H1 (cell line): ENCODE measurements at regions not wholly inside any gene's neighbourhood (a gene's known extent, or its start where the extent isn't known, plus 50 kb on each side); places are given as distances from the start of the nearest gene placed in this dataset.

Source experiments
- CTCF ChIA-PET: fragments of 300-600 bp; sonication (Branson Sonifier 250); formaldehyde crosslinking; loops from one replicate; lab custom pipeline; 2021; ENCODE audit not compliant: partially characterized antibody; lab: Charles Lee
- POLR2A ChIA-PET: fragments of 300-600 bp; sonication (Branson Sonifier 250); formaldehyde crosslinking; loops from one replicate; lab custom pipeline; 2021; ENCODE audit warnings: inconsistent platforms; ENCODE audit not compliant: partially characterized antibody; lab: Charles Lee
- DNase-seq, 2 experiments: peaks; one replicate each; pipeline versions ENCODE4 v3.0.0 to v3.0.0-alpha.2; 2010 to 2022; ENCODE audit warnings: low spot score in 2 of 2, low read depth in 1 of 2, mixed read lengths in 1 of 2
- FAIRE-seq: peaks from 2 replicates; lab custom pipeline; 2011; peaks lifted over from hg19 to GRCh38; lab: Jason Lieb, UNC
- H2AFZ ChIP-seq: 2 replicates; pipeline ENCODE4 v1.8.1; 2012; ENCODE audit warnings: low read length, inconsistent platforms
- H2AK5ac ChIP-seq: 2 replicates; pipeline ENCODE4 v1.6.1; 2013; ENCODE audit warnings: low read depth, low read length
- H2BK120ac ChIP-seq: replicated peaks from 2 replicates; pipeline ENCODE3; 2013; ENCODE audit warnings: low read depth, low read length, inconsistent platforms
- H2BK12ac ChIP-seq: 2 replicates; pipeline ENCODE4 v1.6.1; 2013; ENCODE audit warnings: low read depth, low read length
- H2BK15ac ChIP-seq: 2 replicates; pipeline ENCODE4 v1.6.1; 2013; ENCODE audit warnings: low read length
- H2BK20ac ChIP-seq: 2 replicates; pipeline ENCODE4 v1.6.1; 2013; ENCODE audit warnings: low read length
- H2BK5ac ChIP-seq: 2 replicates; pipeline ENCODE4 v1.6.1; 2013; ENCODE audit warnings: low read depth, low read length
- H3K14ac ChIP-seq: 2 replicates; pipeline ENCODE4 v1.6.1; 2013; ENCODE audit warnings: inconsistent platforms; ENCODE audit not compliant: insufficient read length
- H3K18ac ChIP-seq: 2 replicates; pipeline ENCODE4 v1.6.1; 2013; ENCODE audit warnings: low read length; ENCODE audit errors: extremely low read depth
- H3K23ac ChIP-seq: 2 replicates; pipeline ENCODE4 v1.6.1; 2013; ENCODE audit warnings: inconsistent platforms; ENCODE audit not compliant: insufficient read length
- H3K23me2 ChIP-seq: 2 replicates; pipeline ENCODE4 v1.6.1; 2013; ENCODE audit warnings: low read depth, low read length
- H3K27ac ChIP-seq: 2 replicates; pipeline ENCODE4 v1.6.1; 2011; ENCODE audit warnings: low read depth, low read length, inconsistent platforms
- H3K27me3 ChIP-seq, 4 experiments: replicated peaks in 1 of 4; 1 replicate in 1 of 4; 2 replicates in 3 of 4; pipeline versions ENCODE4 v1.6.1 to v1.8.1; 2011 to 2013; ENCODE audit warnings: low read length in 3 of 4, mild to moderate bottlenecking in 3 of 4, inconsistent platforms in 2 of 4, mixed read lengths in 2 of 4, moderate library complexity in 1 of 4; ENCODE audit not compliant: control insufficient read depth in 3 of 4, insufficient read depth in 3 of 4; ENCODE audit errors: extremely low read depth in 1 of 4
- H3K36me3 ChIP-seq, 4 experiments: 2 replicates each; pipeline versions ENCODE4 v1.6.1 to v1.8.1; 2011 to 2013; ENCODE audit warnings: mild to moderate bottlenecking in 4 of 4, low read length in 3 of 4, moderate library complexity in 2 of 4, control low read depth in 1 of 4, inconsistent platforms in 1 of 4; ENCODE audit not compliant: insufficient read depth in 4 of 4, control insufficient read depth in 2 of 4
- H3K4ac ChIP-seq: replicated peaks from 2 replicates; pipeline ENCODE3; 2013; ENCODE audit warnings: low read length, low read depth, mixed read lengths, inconsistent platforms; ENCODE audit not compliant: insufficient read length
- H3K4me1 ChIP-seq, 4 experiments: replicated peaks in 1 of 4; 1 replicate in 1 of 4; 2 replicates in 3 of 4; pipeline versions ENCODE4 v1.6.1 to v1.8.1; 2011 to 2013; ENCODE audit warnings: low read length in 3 of 4, inconsistent platforms in 2 of 4, mixed read lengths in 1 of 4; ENCODE audit not compliant: insufficient read depth in 4 of 4, control insufficient read depth in 3 of 4
- H3K4me2 ChIP-seq, 2 experiments: 2 replicates each; pipeline versions ENCODE4 v1.6.1 to v1.8.1; 2011 to 2013; ENCODE audit warnings: low read depth in 2 of 2, low read length in 2 of 2, control low read depth in 1 of 2, inconsistent platforms in 1 of 2, mild to moderate bottlenecking in 1 of 2; ENCODE audit not compliant: insufficient read depth in 1 of 2
- H3K4me3 ChIP-seq, 4 experiments: fragments of 200-600, 300-600 bp in 1 of 4; sonication (generic), shearing (Covaris generic), sonication (Bioruptor Twin) in 1 of 4; 2 replicates each; pipeline versions ENCODE4 v1.5.1 to v1.8.1; 2011 to 2016; ENCODE audit warnings: low read length in 4 of 4, low read depth in 3 of 4, control low read depth in 2 of 4, inconsistent platforms in 2 of 4, mild to moderate bottlenecking in 2 of 4, mixed read lengths in 1 of 4, moderate library complexity in 1 of 4; ENCODE audit not compliant: insufficient read depth in 2 of 4; ENCODE audit errors: extremely low read depth in 1 of 4
- H3K56ac ChIP-seq: replicated peaks from 2 replicates; pipeline ENCODE3; 2013; ENCODE audit warnings: low read depth, mild to moderate bottlenecking, mixed read lengths, low read length, inconsistent platforms; ENCODE audit not compliant: insufficient read length
- H3K79me1 ChIP-seq: 2 replicates; pipeline ENCODE4 v1.6.1; 2013; ENCODE audit warnings: low read depth, low read length, control low read depth
- H3K79me2 ChIP-seq, 2 experiments: 2 replicates each; pipeline versions ENCODE4 v1.6.1 to v1.8.1; 2012 to 2013; ENCODE audit warnings: low read length in 2 of 2, mild to moderate bottlenecking in 2 of 2, inconsistent platforms in 1 of 2; ENCODE audit not compliant: insufficient read depth in 2 of 2, control insufficient read depth in 1 of 2
- H3K9ac ChIP-seq, 4 experiments: replicated peaks in 1 of 4; 1 replicate in 1 of 4; 2 replicates in 3 of 4; pipeline versions ENCODE4 v1.6.1 to v1.8.1; 2011 to 2013; ENCODE audit warnings: low read depth in 3 of 4, low read length in 3 of 4, control low read depth in 2 of 4, mild to moderate bottlenecking in 2 of 4, moderate library complexity in 2 of 4, inconsistent platforms in 1 of 4; ENCODE audit errors: extremely low read depth in 1 of 4
- H3K9me3 ChIP-seq, 2 experiments: 2 replicates each; pipeline versions ENCODE4 v1.6.1 to v1.8.1; 2012 to 2013; ENCODE audit warnings: mild to moderate bottlenecking in 2 of 2, moderate library complexity in 2 of 2, control low read depth in 1 of 2, inconsistent platforms in 1 of 2, low read depth in 1 of 2, low read length in 1 of 2, mixed read lengths in 1 of 2; ENCODE audit not compliant: insufficient read depth in 2 of 2
- H4K20me1 ChIP-seq, 2 experiments: replicated peaks in 1 of 2; 2 replicates each; pipeline versions ENCODE3 to v1.8.1; 2011 to 2013; ENCODE audit warnings: inconsistent platforms in 2 of 2, low read length in 2 of 2, mild to moderate bottlenecking in 1 of 2; ENCODE audit not compliant: insufficient read depth in 2 of 2, control insufficient read depth in 1 of 2
- H4K5ac ChIP-seq: 2 replicates; pipeline ENCODE4 v1.6.1; 2013; ENCODE audit warnings: low read length, low read depth, mixed read lengths, inconsistent platforms; ENCODE audit not compliant: insufficient read length
- H4K8ac ChIP-seq: 2 replicates; pipeline ENCODE4 v1.8.0; 2013; ENCODE audit warnings: mild to moderate bottlenecking, moderate library complexity, low read length, inconsistent platforms; ENCODE audit not compliant: insufficient read depth; ENCODE audit errors: extremely low read depth
- H4K91ac ChIP-seq: replicated peaks from 2 replicates; pipeline ENCODE3; 2013; ENCODE audit warnings: low read length, mixed read lengths, inconsistent platforms; ENCODE audit not compliant: insufficient read length
- CREB1 ChIP-seq: IDR thresholded peaks from 2 replicates; pipeline ENCODE4 v1.6.1; 2012; ENCODE audit warnings: inconsistent platforms
- EGR1 ChIP-seq: IDR thresholded peaks from 2 replicates; pipeline ENCODE4 v1.6.1; 2011; ENCODE audit warnings: low read depth, low read length, borderline replicate concordance
- EP300 ChIP-seq, 2 experiments: IDR thresholded peaks; 1 replicate in 1 of 2; 2 replicates in 1 of 2; pipeline ENCODE4 v1.6.1; 2011 to 2012; ENCODE audit warnings: low read depth in 2 of 2, low read length in 2 of 2, mild to moderate bottlenecking in 2 of 2, borderline replicate concordance in 1 of 2, inconsistent platforms in 1 of 2, moderate library complexity in 1 of 2
- GABPA ChIP-seq: IDR thresholded peaks from 2 replicates; pipeline ENCODE4 v1.6.1; 2011; ENCODE audit warnings: mild to moderate bottlenecking, low read length, moderate library complexity, borderline replicate concordance; ENCODE audit not compliant: insufficient read depth
- POLR2AphosphoS5 ChIP-seq: IDR thresholded peaks from 2 replicates; pipeline ENCODE4 v1.6.1; 2011; ENCODE audit warnings: low read depth, low read length
- POU5F1 ChIP-seq: IDR thresholded peaks from 2 replicates; pipeline ENCODE4 v1.6.1; 2011; ENCODE audit warnings: low read depth, mild to moderate bottlenecking, low read length, moderate library complexity
- RFX5 ChIP-seq: IDR thresholded peaks from 2 replicates; pipeline ENCODE4 v1.6.1; 2011; ENCODE audit warnings: low read depth, low read length, improper control_type of control experiment, borderline replicate concordance
- SIRT6 ChIP-seq: IDR thresholded peaks from one replicate; pipeline ENCODE4 v1.7.1; 2012; ENCODE audit warnings: low read length, inconsistent platforms
- SIX5 ChIP-seq: IDR thresholded peaks from 2 replicates; pipeline ENCODE4 v1.6.1; 2011; ENCODE audit warnings: mild to moderate bottlenecking, low read depth, low read length
- SUZ12 ChIP-seq: fragments of 200-600 bp; sonication (generic); IDR thresholded peaks from 2 replicates; pipeline ENCODE4 v1.6.1; 2012; ENCODE audit warnings: mild to moderate bottlenecking, inconsistent platforms, low read length, moderate library complexity, mixed read lengths
- TEAD4 ChIP-seq: IDR thresholded peaks from 2 replicates; pipeline ENCODE4 v1.6.1; 2012; ENCODE audit warnings: low read depth, low read length, inconsistent platforms, mixed read lengths
- YY1 ChIP-seq: IDR thresholded peaks from 2 replicates; pipeline ENCODE4 v1.6.1; 2011; ENCODE audit warnings: low read depth, mild to moderate bottlenecking, low read length
- TF ChIP-seq, protein P1 (sequence below): IDR thresholded peaks from 2 replicates; pipeline ENCODE4 v1.6.1; 2012; ENCODE audit warnings: low read length, inconsistent platforms

DNA sequence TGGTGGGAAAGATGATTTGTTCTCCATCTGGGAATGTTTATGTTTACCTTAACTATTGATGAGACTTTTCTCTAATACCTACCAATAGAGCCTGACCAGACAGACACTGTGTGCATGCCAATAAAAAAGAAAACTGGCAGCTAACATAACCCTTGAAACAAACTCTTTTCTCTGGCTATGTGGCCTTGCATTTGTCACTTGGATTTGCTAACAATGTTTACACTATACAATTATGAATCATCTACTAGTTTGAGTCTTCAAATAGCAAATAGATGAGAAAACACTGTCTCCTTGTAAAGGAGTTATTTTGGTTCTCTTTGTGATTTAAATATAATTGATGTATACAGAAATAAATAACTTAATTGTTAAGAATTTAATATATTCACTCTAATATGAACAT is 273.1 kb downstream of the SEMA3D start:
- DNase-seq, result no peak

More for the DNA sequence above, 273.1 kb downstream of the SEMA3D start:
- Histone ChIP-seq H3K9ac (no peak overlapping the region), H3K79me2 (no peaks in the 10 kb centered on the region), H3K4me2 (no peak overlapping the region), H4K20me1 (no peaks in the 10 kb centered on the region), H3K23me2 (no peaks in the 10 kb centered on the region), H4K5ac (no peak overlapping the region), H3K18ac (no peak overlapping the region), H3K23ac (no peak overlapping the region), H3K4ac (no peak overlapping the region), H2BK20ac (no peak overlapping the region), H2AK5ac (no peak overlapping the region), H4K8ac (no peak overlapping the region), H3K14ac (no peak overlapping the region), H3K27ac (no peak overlapping the region), H2BK120ac (no peak overlapping the region), H3K4me1 (peaks cover 0 to 8% (median 5%) of the 10 kb centered on the region in 4 experiments; a peak in 3 of 7 replicates), H3K56ac (no peak overlapping the region), H3K4me3 (no peak overlapping the region), H4K91ac (no peak overlapping the region), H2BK5ac (no peak overlapping the region), H3K9me3 (no peaks in the 10 kb centered on the region), H3K36me3 (no peaks in the 10 kb centered on the region), H3K27me3 (no peaks in the 10 kb centered on the region), H3K79me1 (no peaks in the 10 kb centered on the region), H2BK15ac (no peak overlapping the region), H2AFZ (no peak overlapping the region), H2BK12ac (no peak overlapping the region)
- ChIA-PET POLR2A (no interaction called here), CTCF (interaction anchor here (1.7 kb wide), 1 partner anchor 105 kb away, joined by 5 read pairs; no protein-coding TSS in a partner anchor)
- no peak for TF ChIP-seq SUZ12
- no peak for TF ChIP-seq SIRT6
- TF ChIP-seq RFX5, result no peak
- TF ChIP-seq GABPA, result no peak
- no peak for TF ChIP-seq SIX5
- TF ChIP-seq, protein P1, sequence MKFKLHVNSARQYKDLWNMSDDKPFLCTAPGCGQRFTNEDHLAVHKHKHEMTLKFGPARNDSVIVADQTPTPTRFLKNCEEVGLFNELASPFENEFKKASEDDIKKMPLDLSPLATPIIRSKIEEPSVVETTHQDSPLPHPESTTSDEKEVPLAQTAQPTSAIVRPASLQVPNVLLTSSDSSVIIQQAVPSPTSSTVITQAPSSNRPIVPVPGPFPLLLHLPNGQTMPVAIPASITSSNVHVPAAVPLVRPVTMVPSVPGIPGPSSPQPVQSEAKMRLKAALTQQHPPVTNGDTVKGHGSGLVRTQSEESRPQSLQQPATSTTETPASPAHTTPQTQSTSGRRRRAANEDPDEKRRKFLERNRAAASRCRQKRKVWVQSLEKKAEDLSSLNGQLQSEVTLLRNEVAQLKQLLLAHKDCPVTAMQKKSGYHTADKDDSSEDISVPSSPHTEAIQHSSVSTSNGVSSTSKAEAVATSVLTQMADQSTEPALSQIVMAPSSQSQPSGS, result no peak
- no peak for TF ChIP-seq TEAD4
- TF ChIP-seq POLR2AphosphoS5, result no peak
- TF ChIP-seq EP300 (IDR thresholded peaks at IDR 0.05; ENCODE audit: borderline replicate concordance in 1 of 2, low read depth in 2 of 2, low read length in 2 of 2), result no peak
- no peak for TF ChIP-seq POU5F1
- TF ChIP-seq EGR1, result no peak
- no peak for TF ChIP-seq YY1
- no peak for TF ChIP-seq CREB1
- no peak for FAIRE-seq
